GM19463 (cell line): ENCODE measurements at regions not wholly inside any gene's neighbourhood (a gene's known extent, or its start where the extent isn't known, plus 50 kb on each side); places are given as distances from the start of the nearest gene placed in this dataset.

ENCODE experiments used
- ATAC-seq: cut with Tn5 transposase; IDR thresholded peaks from one replicate; pipeline ENCODE4 v1.9.1; 2021; ENCODE audit warnings: mild to moderate bottlenecking, moderate library complexity; ENCODE audit not compliant: unreplicated experiment

GRCh38 chr11:76277298-76278175 lies 71.2 kb upstream of the WNT11 start:
- ATAC-seq: no peak

- ATAC-seq: no peak
Measured at GRCh38 chr11:76276781-76277155, 70.5 kb upstream of the WNT11 start.

- no peak for ATAC-seq
Measured at GRCh38 chr11:76276046-76276780, 69.9 kb upstream of the WNT11 start.

- ATAC-seq: no peak
Measured at GRCh38 chr11:76275446-76275845, 69.1 kb upstream of the WNT11 start.

GRCh38 chr11:76271068-76271467 lies 64.8 kb upstream of the WNT11 start:
- no peak for ATAC-seq

GRCh38 chr11:76270389-76270788 lies 64.1 kb upstream of the WNT11 start:
- no peak for ATAC-seq

GRCh38 chr11:76269661-76270261 lies 63.5 kb upstream of the WNT11 start:
- ATAC-seq: no peak

- ATAC-seq: no peak
Measured at GRCh38 chr11:76269247-76269646, 62.9 kb upstream of the WNT11 start.

- ATAC-seq: no peak
Measured at GRCh38 chr11:76268498-76268897, 62.2 kb upstream of the WNT11 start.

GRCh38 chr11:76267556-76267955 lies 61.3 kb upstream of the WNT11 start:
- no peak for ATAC-seq

GRCh38 chr11:76266286-76267100 lies 60.2 kb upstream of the WNT11 start:
- no peak for ATAC-seq

- no peak for ATAC-seq
Measured at GRCh38 chr11:76265771-76266241, 59.5 kb upstream of the WNT11 start.

- ATAC-seq: no peak
Measured at GRCh38 chr11:76263657-76264056, 57.4 kb upstream of the WNT11 start.

- ATAC-seq: no peak
Measured at GRCh38 chr11:76263166-76263565, 56.9 kb upstream of the WNT11 start.

GRCh38 chr11:76260296-76260925 lies 54.1 kb upstream of the WNT11 start:
- no peak for ATAC-seq

GRCh38 chr11:76259299-76259908 lies 53.1 kb upstream of the WNT11 start:
- no peak for ATAC-seq

GRCh38 chr11:76257074-76257719 lies 50.9 kb upstream of the WNT11 start:
- ATAC-seq: no peak

- ATAC-seq: no peak
Measured at GRCh38 chr11:76256448-76256847, 50.1 kb upstream of the WNT11 start.
